ENCODE measurements at regions not wholly inside any gene's neighbourhood (a gene's known extent, or its start where the extent isn't known, plus 50 kb on each side); places are given as distances from the start of the nearest gene placed in this dataset.
"Not testable (repeated sequence)": the region's sequence is repeated elsewhere in the genome, so short reads cannot be mapped to it uniquely, and the experiment has no call there.

DNA sequence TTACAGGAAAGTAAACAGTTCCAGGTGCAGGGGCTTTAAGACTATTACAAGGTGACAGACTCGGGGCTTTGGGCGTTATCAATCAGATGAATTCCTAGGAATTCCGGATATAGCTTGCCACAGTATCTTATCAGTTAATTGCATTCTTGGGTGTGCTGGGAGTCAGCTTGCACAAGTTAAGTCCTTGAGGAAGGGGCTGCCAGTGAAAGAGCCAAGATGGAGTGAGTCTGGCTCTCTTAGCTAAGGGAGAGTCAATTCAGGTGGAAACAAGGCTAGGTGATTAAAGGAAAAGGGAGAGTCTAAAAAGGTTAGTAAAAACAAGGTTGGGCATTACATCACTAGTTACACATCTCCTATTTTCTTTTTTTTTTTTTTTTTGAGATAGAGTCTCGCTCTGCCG lies 199.8 kb upstream of the PRSS16 start:
- H3K4me2 ChIP-seq (ENCODE audit: low read depth, low read length); H2AFZ ChIP-seq (replicated peaks; ENCODE audit: low read length, poor library complexity); H3K9ac ChIP-seq (ENCODE audit: low read depth, low read length); H3K18ac ChIP-seq (ENCODE audit: low read depth, low read length); H3K9me1 ChIP-seq (ENCODE audit: insufficient read depth, low read length); POLR2A ChIA-PET (ENCODE audit: unreplicated experiment); H2BK20ac ChIP-seq (ENCODE audit: low read depth, low read length); H3K4me1 ChIP-seq (ENCODE audit: control insufficient read depth, insufficient read depth, low read length); H3K23ac ChIP-seq (ENCODE audit: low read depth, low read length); CTCF ChIA-PET; ATAC-seq (ENCODE audit: low read depth); dilution Hi-C loops (cut with HindIII; ENCODE audit: low sequenced_read_pairs, unreplicated experiment); H4K20me1 ChIP-seq (ENCODE audit: insufficient read depth, low read length); intact Hi-C loops (cut with micrococcal nuclease); H3K79me1 ChIP-seq (ENCODE audit: low read depth in 1 of 2, low read length in 2 of 2); H3K14ac ChIP-seq (replicated peaks; ENCODE audit: low read depth, low read length); H2BK120ac ChIP-seq (ENCODE audit: low read depth, low read length); H2AK5ac ChIP-seq (ENCODE audit: low read depth, low read length); H2BK5ac ChIP-seq (ENCODE audit: low read depth, low read length, poor library complexity, severe bottlenecking); H3K9me3 ChIP-seq (ENCODE audit: control insufficient read depth, insufficient read depth, low read length); H4K91ac ChIP-seq (ENCODE audit: insufficient read depth, low read depth, low read length); DNase-seq; H3K36me3 ChIP-seq (ENCODE audit: control insufficient read depth, insufficient read depth, low read length); in situ Hi-C loops (cut with MboI; ENCODE audit: low sequenced_read_pairs); H2BK15ac ChIP-seq (ENCODE audit: low read depth, low read length); H4K5ac ChIP-seq (ENCODE audit: low read depth, low read length); H4K8ac ChIP-seq (ENCODE audit: low read depth in 2 of 2, low read length in 2 of 2); H3K27ac ChIP-seq (ENCODE audit: insufficient read depth, low read length); H3K4ac ChIP-seq (ENCODE audit: low read depth, low read length); BruUV-seq (replicated peaks); H3K27me3 ChIP-seq (ENCODE audit: control insufficient read depth, insufficient read depth, low read length); H3K4me3 ChIP-seq (ENCODE audit: insufficient read depth, low read depth, low read length); H2AK9ac ChIP-seq (replicated peaks; ENCODE audit: low read depth, low read length, poor library complexity); H3K56ac ChIP-seq (ENCODE audit: extremely low read depth, insufficient read depth, low read length): not testable (repeated sequence)
- WGBS, 2 experiments (ENCODE audit: extremely low coverage in 2 of 2, insufficient read length in 1 of 2): no CpG with 5 or more reads among the region's 5 CpGs

All from IMR-90 (cell line).